ENCODE measurements at regions not wholly inside any gene's neighbourhood (a gene's known extent, or its start where the extent isn't known, plus 50 kb on each side); places are given as distances from the start of the nearest gene placed in this dataset.

GRCh38 chr12:23211384-23212320, 586.7 kb downstream of the ETNK1 start:
- peaks cover 0 to 12% (median 5%) of the 10 kb centered on the region in 3 donors for H3K4me1 ChIP-seq
- 74 to 75% methylated on average over 7 of the region's 7 CpGs for WGBS, 2 donors
- no peak overlapping the region for H3K4me3 ChIP-seq
- H3K9me3 ChIP-seq: peaks cover 0 to 20% (median 12%) of the 10 kb centered on the region in 3 donors
- intact Hi-C loops (cut with DNase I): no loop called here
- no peak for TF ChIP-seq POLR2A (IDR thresholded peaks at IDR 0.05)
- no peak for TF ChIP-seq CTCF (IDR thresholded peaks at IDR 0.05)
- DNase-seq: no peak
- no peaks in the 10 kb centered on the region for H3K27me3 ChIP-seq
- H3K27ac ChIP-seq: no peak overlapping the region
- no peaks in the 10 kb centered on the region for H3K36me3 ChIP-seq

GRCh38 chr12:23217158-23217557, 592.2 kb downstream of the ETNK1 start:
- no peak for DNase-seq
- TF ChIP-seq POLR2A (IDR thresholded peaks at IDR 0.05) (no peak), CTCF (IDR thresholded peaks at IDR 0.05) (no peak)
- H3K27me3 ChIP-seq: no peaks in the 10 kb centered on the region
- no peak overlapping the region for H3K27ac ChIP-seq
- intact Hi-C loops (cut with DNase I): no loop called here
- no peaks in the 10 kb centered on the region for H3K36me3 ChIP-seq
- no peak overlapping the region for H3K4me3 ChIP-seq
- peaks cover 0 to 20% (median 12%) of the 10 kb centered on the region in 3 donors for H3K9me3 ChIP-seq
- peaks cover 0 to 1% (median 0%) of the 10 kb centered on the region in 3 donors for H3K4me1 ChIP-seq

- TF ChIP-seq CTCF (IDR thresholded peaks at IDR 0.05): no peak
- no peak for TF ChIP-seq POLR2A (IDR thresholded peaks at IDR 0.05)
- no peak for DNase-seq
- intact Hi-C loops (cut with DNase I): no loop called here
- no peaks in the 10 kb centered on the region for H3K36me3 ChIP-seq
- no peak overlapping the region for H3K4me3 ChIP-seq
- H3K4me1 ChIP-seq: no peaks in the 10 kb centered on the region
- H3K9me3 ChIP-seq: peaks cover 0 to 20% (median 12%) of the 10 kb centered on the region in 3 donors
- 55 to 61% methylated on average over 2 of the region's 2 CpGs for WGBS, 2 donors
- H3K27me3 ChIP-seq: no peaks in the 10 kb centered on the region
- no peak overlapping the region for H3K27ac ChIP-seq
These were observed 592.7 kb downstream of the ETNK1 start for GRCh38 chr12:23217667-23218066.

- no peaks in the 10 kb centered on the region for H3K36me3 ChIP-seq
- no peak overlapping the region for H3K27ac ChIP-seq
- H3K9me3 ChIP-seq: peaks cover 0 to 2% (median under 1%) of the 10 kb centered on the region in 3 donors
- no peak for DNase-seq
- H3K27me3 ChIP-seq: no peaks in the 10 kb centered on the region
- intact Hi-C loops (cut with DNase I): no loop called here
- H3K4me3 ChIP-seq: no peak overlapping the region
- WGBS, 2 donors: 60 to 65% methylated on average over 4 of the region's 4 CpGs
- H3K4me1 ChIP-seq: no peaks in the 10 kb centered on the region
- TF ChIP-seq CTCF (IDR thresholded peaks at IDR 0.05): no peak
- TF ChIP-seq POLR2A (IDR thresholded peaks at IDR 0.05): no peak
These were observed 596.1 kb downstream of the ETNK1 start for GRCh38 chr12:23221066-23221465.

- no peak overlapping the region for H3K27ac ChIP-seq
- H3K27me3 ChIP-seq: no peaks in the 10 kb centered on the region
- 20 to 31% methylated on average over 1 of the region's 1 CpG for WGBS, 2 donors
- H3K36me3 ChIP-seq: no peaks in the 10 kb centered on the region
- H3K4me1 ChIP-seq: no peaks in the 10 kb centered on the region
- no peaks in the 10 kb centered on the region for H3K9me3 ChIP-seq
- no peak for TF ChIP-seq CTCF (IDR thresholded peaks at IDR 0.05)
- TF ChIP-seq POLR2A (IDR thresholded peaks at IDR 0.05): no peak
- DNase-seq: no peak
- intact Hi-C loops (cut with DNase I): no loop called here
- H3K4me3 ChIP-seq: no peak overlapping the region
These were observed 597.0 kb downstream of the ETNK1 start for GRCh38 chr12:23221926-23222325.
